ENCODE measurements at regions not wholly inside any gene's neighbourhood (a gene's known extent, or its start where the extent isn't known, plus 50 kb on each side); places are given as distances from the start of the nearest gene placed in this dataset.
"Not testable (repeated sequence)": the region's sequence is repeated elsewhere in the genome, so short reads cannot be mapped to it uniquely, and the experiment has no call there.

GRCh38 chr10:3660753-3661152 is 124.3 kb downstream of the KLF6 start:
- DNase-seq (ENCODE audit: low read depth in 2 of 2): no peak

- no peak for DNase-seq (ENCODE audit: low read depth in 2 of 2)
Measured at GRCh38 chr10:3659203-3659917, 125.6 kb downstream of the KLF6 start.

- no peak for DNase-seq (ENCODE audit: low read depth in 2 of 2)
Measured at GRCh38 chr10:3658766-3659165, 126.2 kb downstream of the KLF6 start.

- no peak for DNase-seq (ENCODE audit: low read depth in 2 of 2)
Measured at GRCh38 chr10:3656214-3656613, 128.8 kb downstream of the KLF6 start.

- DNase-seq (ENCODE audit: low read depth in 2 of 2): no peak
Measured at GRCh38 chr10:3655528-3655927, 129.5 kb downstream of the KLF6 start.

- DNase-seq (ENCODE audit: low read depth in 2 of 2): no peak
Measured at GRCh38 chr10:3654980-3655379, 130.0 kb downstream of the KLF6 start.

- peak in 1 of 2 experiments; percentile 4 for DNase-seq (ENCODE audit: low read depth in 2 of 2)
Measured at GRCh38 chr10:3654496-3654895, 130.5 kb downstream of the KLF6 start.

GRCh38 chr10:3653303-3653702 is 131.7 kb downstream of the KLF6 start:
- DNase-seq (ENCODE audit: low read depth in 2 of 2): not testable (repeated sequence)

GRCh38 chr10:3652886-3653285 is 132.1 kb downstream of the KLF6 start:
- DNase-seq (ENCODE audit: low read depth in 2 of 2): no peak

- DNase-seq (ENCODE audit: low read depth in 2 of 2): no peak
Measured at GRCh38 chr10:3651969-3652653, 132.9 kb downstream of the KLF6 start.

- DNase-seq (ENCODE audit: low read depth in 2 of 2): no peak
Measured at GRCh38 chr10:3648576-3648975, 136.4 kb downstream of the KLF6 start.

GRCh38 chr10:3648170-3648569 is 136.8 kb downstream of the KLF6 start:
- no peak for DNase-seq (ENCODE audit: low read depth in 2 of 2)

GRCh38 chr10:3647074-3647473 is 137.9 kb downstream of the KLF6 start:
- no peak for DNase-seq (ENCODE audit: low read depth in 2 of 2)

- DNase-seq (ENCODE audit: low read depth in 2 of 2): no peak
Measured at GRCh38 chr10:3645406-3645805, 139.6 kb downstream of the KLF6 start.

- no peak for DNase-seq (ENCODE audit: low read depth in 2 of 2)
Measured at GRCh38 chr10:3640816-3641215, 144.2 kb downstream of the KLF6 start.

GRCh38 chr10:3639546-3639945 is 145.5 kb downstream of the KLF6 start:
- DNase-seq (ENCODE audit: low read depth in 2 of 2): no peak

GRCh38 chr10:3636356-3637181 is 148.4 kb downstream of the KLF6 start:
- DNase-seq (ENCODE audit: low read depth in 2 of 2): no peak

GRCh38 chr10:3635697-3636096 is 149.3 kb downstream of the KLF6 start:
- no peak for DNase-seq (ENCODE audit: low read depth in 2 of 2)

- no peak for DNase-seq (ENCODE audit: low read depth in 2 of 2)
Measured at GRCh38 chr10:3635211-3635671, 149.8 kb downstream of the KLF6 start.

- not testable (repeated sequence) for DNase-seq (ENCODE audit: low read depth in 2 of 2)
Measured at GRCh38 chr10:3634646-3635045, 150.4 kb downstream of the KLF6 start.

GRCh38 chr10:3631701-3632330 is 153.2 kb downstream of the KLF6 start:
- no peak for DNase-seq (ENCODE audit: low read depth in 2 of 2)

- no peak for DNase-seq (ENCODE audit: low read depth in 2 of 2)
Measured at GRCh38 chr10:3631291-3631690, 153.7 kb downstream of the KLF6 start.

Measured in fibroblast of skin of left biceps (primary cell).